ENCODE measurements at regions not wholly inside any gene's neighbourhood (a gene's known extent, or its start where the extent isn't known, plus 50 kb on each side); places are given as distances from the start of the nearest gene placed in this dataset.

GRCh38 chr16:6483469-6484033 lies 849.1 kb upstream of the RBFOX1 start:
- no peak overlapping the region for H3K4me3 ChIP-seq
- H3K9me3 ChIP-seq: no peaks in the 10 kb centered on the region
- intact Hi-C loops (cut with DNase I; ENCODE audit: low total_unique reads): no loop called here
- no peak for TF ChIP-seq POLR2A (IDR thresholded peaks at IDR 0.05)
- TF ChIP-seq POLR2AphosphoS5 (IDR thresholded peaks at IDR 0.05): no peak
- TF ChIP-seq CTCF (IDR thresholded peaks at IDR 0.05): no peak
- H3K27me3 ChIP-seq: peaks cover 0 to 27% of the 10 kb centered on the region in 2 donors
- no peaks in the 10 kb centered on the region for H3K4me1 ChIP-seq
- H3K36me3 ChIP-seq: no peaks in the 10 kb centered on the region
- H3K27ac ChIP-seq: no peak overlapping the region
- no peak for DNase-seq (ENCODE audit: low spot score in 2 of 2)

GRCh38 chr16:6482696-6483468 lies 849.8 kb upstream of the RBFOX1 start:
- DNase-seq (ENCODE audit: low spot score in 2 of 2): no peak
- Histone ChIP-seq H3K27me3 (peaks cover 0 to 27% of the 10 kb centered on the region in 2 donors), H3K36me3 (no peaks in the 10 kb centered on the region), H3K27ac (no peak overlapping the region), H3K9me3 (peaks cover 0 to under 1% of the 10 kb centered on the region in 2 donors), H3K4me3 (no peak overlapping the region), H3K4me1 (no peaks in the 10 kb centered on the region)
- TF ChIP-seq POLR2AphosphoS5 (IDR thresholded peaks at IDR 0.05) (no peak), POLR2A (IDR thresholded peaks at IDR 0.05) (no peak)
- intact Hi-C loops (cut with DNase I; ENCODE audit: low total_unique reads): no loop called here

GRCh38 chr16:6481894-6482293 lies 850.8 kb upstream of the RBFOX1 start:
- TF ChIP-seq POLR2A (IDR thresholded peaks at IDR 0.05): no peak
- no peak for TF ChIP-seq CTCF (IDR thresholded peaks at IDR 0.05)
- TF ChIP-seq POLR2AphosphoS5 (IDR thresholded peaks at IDR 0.05): no peak
- Histone ChIP-seq H3K9me3 (peaks cover 0 to 7% of the 10 kb centered on the region in 2 donors), H3K4me1 (no peaks in the 10 kb centered on the region), H3K27ac (no peak overlapping the region), H3K4me3 (no peak overlapping the region), H3K27me3 (peaks cover 0 to 27% of the 10 kb centered on the region in 2 donors), H3K36me3 (no peaks in the 10 kb centered on the region)
- intact Hi-C loops (cut with DNase I; ENCODE audit: low total_unique reads): no loop called here
- no peak for DNase-seq (ENCODE audit: low spot score in 2 of 2)

GRCh38 chr16:6453742-6454141 lies 878.9 kb upstream of the RBFOX1 start:
- Histone ChIP-seq H3K27ac (no peak overlapping the region), H3K27me3 (no peaks in the 10 kb centered on the region), H3K4me3 (no peak overlapping the region), H3K36me3 (no peaks in the 10 kb centered on the region), H3K4me1 (no peaks in the 10 kb centered on the region), H3K9me3 (peaks cover 0 to 5% of the 10 kb centered on the region in 2 donors)
- TF ChIP-seq POLR2A (IDR thresholded peaks at IDR 0.05) (no peak), POLR2AphosphoS5 (IDR thresholded peaks at IDR 0.05) (no peak), CTCF (IDR thresholded peaks at IDR 0.05) (no peak)
- no peak for DNase-seq (ENCODE audit: low spot score in 2 of 2)
- intact Hi-C loops (cut with DNase I; ENCODE audit: low total_unique reads): no loop called here

- DNase-seq (ENCODE audit: low spot score in 2 of 2): no peak
- H3K4me3 ChIP-seq: no peak overlapping the region
- intact Hi-C loops (cut with DNase I; ENCODE audit: low total_unique reads): loop anchor here (10.0 kb wide), 1 partner anchor 1868 kb away; no protein-coding TSS in a partner anchor
These were observed 885.4 kb upstream of the RBFOX1 start for GRCh38 chr16:6447021-6447790.

More at GRCh38 chr16:6447021-6447790, 885.4 kb upstream of the RBFOX1 start:
- H3K27me3 ChIP-seq: no peaks in the 10 kb centered on the region
- no peaks in the 10 kb centered on the region for H3K4me1 ChIP-seq
- no peak for TF ChIP-seq POLR2AphosphoS5 (IDR thresholded peaks at IDR 0.05)
- TF ChIP-seq POLR2A (IDR thresholded peaks at IDR 0.05): no peak
- TF ChIP-seq CTCF (IDR thresholded peaks at IDR 0.05): no peak
- no peaks in the 10 kb centered on the region for H3K36me3 ChIP-seq
- no peak overlapping the region for H3K27ac ChIP-seq
- no peaks in the 10 kb centered on the region for H3K9me3 ChIP-seq

Data from breast epithelium (tissue), 4 donors.